HL-60 (cell line): ENCODE measurements at regions not wholly inside any gene's neighbourhood (a gene's known extent, or its start where the extent isn't known, plus 50 kb on each side); places are given as distances from the start of the nearest gene placed in this dataset.

Experiments used
- DNase-seq, 2 experiments: peaks; one replicate each; pipeline ENCODE4 v3.0.0-alpha.2; 2010 to 2020; ENCODE audit warnings: low read depth in 1 of 2, low spot score in 1 of 2
- H3K27ac ChIP-seq: fragments of 250-450 bp; sonication (Bioruptor Pico); replicated peaks from 2 replicates; pipeline ENCODE4 v1.5.1; 2020; ENCODE audit warnings: mild to moderate bottlenecking, moderate library complexity
- H3K27me3 ChIP-seq: fragments of 250-450 bp; sonication (Bioruptor Pico); 2 replicates; pipeline ENCODE4 v1.5.1; 2021; ENCODE audit warnings: mild to moderate bottlenecking, moderate library complexity; ENCODE audit not compliant: insufficient read depth, poor library complexity, severe bottlenecking
- H3K4me3 ChIP-seq: replicated peaks from 2 replicates; pipeline ENCODE4 v1.5.1; 2011; ENCODE audit warnings: mild to moderate bottlenecking, control low read depth, low read length; ENCODE audit not compliant: insufficient read depth
- CTCF ChIP-seq: IDR thresholded peaks from one replicate; pipeline ENCODE4 v1.5.1; 2011; ENCODE audit warnings: low read length, control low read depth, inconsistent platforms; ENCODE audit not compliant: insufficient read depth
- GABPA ChIP-seq: IDR thresholded peaks from 2 replicates; pipeline ENCODE4 v1.6.1; 2012; ENCODE audit warnings: low read depth
- POLR2AphosphoS5 ChIP-seq: IDR thresholded peaks from 2 replicates; pipeline ENCODE4 v1.6.1; 2012; ENCODE audit warnings: low read depth
- REST ChIP-seq: IDR thresholded peaks from 2 replicates; pipeline ENCODE4 v1.6.1; 2012; ENCODE audit warnings: low read depth; ENCODE audit not compliant: insufficient replicate concordance
- SPI1 ChIP-seq: IDR thresholded peaks from 2 replicates; pipeline ENCODE4 v1.6.1; 2012; ENCODE audit warnings: low read depth, mild to moderate bottlenecking, borderline replicate concordance

GRCh38 chr2:9739531-9739964 is 103.7 kb upstream of the TAF1B start:
- TF ChIP-seq CTCF (no peak), GABPA (no peak), SPI1 (no peak)
- H3K27ac ChIP-seq: no peak overlapping the region
- H3K4me3 ChIP-seq: peak overlapping the region; percentile 5; the same call in 1 of the 2 replicates
- DNase-seq: no peak
- peaks cover 3% of the 10 kb centered on the region for H3K27me3 ChIP-seq

- no peak overlapping the region for H3K27ac ChIP-seq
- peaks cover 3% of the 10 kb centered on the region for H3K27me3 ChIP-seq
- no peak overlapping the region for H3K4me3 ChIP-seq
- TF ChIP-seq REST (no peak), CTCF (no peak), POLR2AphosphoS5 (no peak), GABPA (no peak), SPI1 (no peak)
- no peak for DNase-seq
Observed at GRCh38 chr2:9740382-9741073, 102.7 kb upstream of the TAF1B start.

- Histone ChIP-seq H3K4me3 (no peak overlapping the region), H3K27ac (no peak overlapping the region), H3K27me3 (peaks cover 3% of the 10 kb centered on the region)
- no peak for TF ChIP-seq POLR2AphosphoS5
- DNase-seq: no peak
Observed at GRCh38 chr2:9741110-9741509, 102.2 kb upstream of the TAF1B start.

- TF ChIP-seq GABPA (no peak), REST (no peak), SPI1 (no peak), POLR2AphosphoS5 (no peak), CTCF (no peak)
- no peak overlapping the region for H3K27ac ChIP-seq
- H3K4me3 ChIP-seq: no peak overlapping the region
- DNase-seq: no peak
- peaks cover 3% of the 10 kb centered on the region for H3K27me3 ChIP-seq
Observed at GRCh38 chr2:9742601-9743000, 100.7 kb upstream of the TAF1B start.
